WTC11 (cell line): ENCODE measurements at regions not wholly inside any gene's neighbourhood (a gene's known extent, or its start where the extent isn't known, plus 50 kb on each side); places are given as distances from the start of the nearest gene placed in this dataset.

Source experiments
- AR ChIP-seq: fragments of 250-450 bp; sonication (Bioruptor Pico); IDR thresholded peaks from 2 replicates; pipeline ENCODE4 v1.9.0; 2021; ENCODE audit warnings: mild to moderate bottlenecking
- CTCF ChIP-seq: fragments of 200-600 bp; IDR thresholded peaks from 2 replicates; pipeline ENCODE4 v1.8.0; 2022; ENCODE audit warnings: antibody characterized with exemption
- ETV6 ChIP-seq: sonication (generic); formaldehyde crosslinking; IDR thresholded peaks from 2 replicates; pipeline ENCODE4 v1.8.1; 2022; ENCODE audit warnings: mild to moderate bottlenecking, missing genetic modification reagents
- IRF1 ChIP-seq: sonication (generic); formaldehyde crosslinking; IDR thresholded peaks from 2 replicates; pipeline ENCODE4 v1.8.0; 2023; ENCODE audit warnings: missing genetic modification reagents
- JUN ChIP-seq: sonication (generic); formaldehyde crosslinking; IDR thresholded peaks from 2 replicates; pipeline ENCODE4 v1.8.0; 2023; ENCODE audit warnings: mild to moderate bottlenecking, missing genetic modification reagents
- TCF7 ChIP-seq: sonication (generic); formaldehyde crosslinking; IDR thresholded peaks from 2 replicates; pipeline ENCODE4 v1.8.0; 2022; ENCODE audit warnings: mild to moderate bottlenecking, low read depth, missing genetic modification reagents, moderate library complexity
- USF2 ChIP-seq: sonication (generic); formaldehyde crosslinking; IDR thresholded peaks from 2 replicates; pipeline ENCODE4 v1.8.1; 2023; ENCODE audit warnings: mild to moderate bottlenecking, missing genetic modification reagents, moderate library complexity

- no peak for TF ChIP-seq CTCF
- no peak for TF ChIP-seq JUN
- no peak for TF ChIP-seq TCF7 (CRISPR knock-in tag)
- no peak for TF ChIP-seq AR
- TF ChIP-seq IRF1 = no peak
- no peak for TF ChIP-seq USF2 (CRISPR knock-in tag)
- no peak for TF ChIP-seq ETV6
These were observed 62.0 kb upstream of the ARHGAP42 start for GRCh38 chr11:100625041-100625440.
